Pancreas (tissue), 10 donors: ENCODE measurements at regions not wholly inside any gene's neighbourhood (a gene's known extent, or its start where the extent isn't known, plus 50 kb on each side); places are given as distances from the start of the nearest gene placed in this dataset.

Source experiments
- ATAC-seq, 4 donors: fragments of 200-7000 bp; cut with Tn5 transposase; one replicate each; pipeline versions ENCODE4 v1.8.0 to v1.9.1; 2020; ENCODE audit warnings: mild to moderate bottlenecking in 4 of 4, moderate library complexity in 4 of 4
- DNase-seq, 6 donors: peaks; one replicate each; pipeline ENCODE4 v3.0.0-alpha.2; 2020
- FAIRE-seq: peaks from 2 replicates; lab custom pipeline; 2012; peaks lifted over from hg19 to GRCh38; lab: Jason Lieb, UNC
- H3K27ac ChIP-seq, 4 donors: fragments of 200-600 bp; sonication (generic); 1 replicate in 3 of 4; 2 replicates in 1 of 4; pipeline versions ENCODE4 v1.5.0 to v1.8.0; 2020
- H3K27me3 ChIP-seq, 4 donors: fragments of 200-600 bp; one replicate each; pipeline ENCODE4 v1.8.0; 2021
- H3K36me3 ChIP-seq, 3 donors: fragments of 200-600 bp; sonication (generic) in 1 of 3; one replicate each; pipeline versions ENCODE4 v1.5.0 to v1.8.0; 2020 to 2021
- H3K4me1 ChIP-seq, 3 donors: fragments of 200-600 bp; one replicate each; pipeline ENCODE4 v1.8.0; 2021
- H3K4me3 ChIP-seq, 4 donors: fragments of 200-600 bp; sonication (generic) in 2 of 4; one replicate each; pipeline versions ENCODE4 v1.5.0 to v1.8.0; 2020 to 2021
- H3K9me3 ChIP-seq, 4 donors: fragments of 200-600 bp; one replicate each; pipeline ENCODE4 v1.8.0; 2021
- WGBS, 2 donors: extraction: QIAGEN DNeasy Blood & Tissue Kit; methylation state at CpG; one replicate each; pipeline ENCODE4 v1.1.7; 2013; 5-methylcytosine and 5-hydroxymethylcytosine counted together
- intact Hi-C, 3 donors: fragments of 100-400 bp; cut with DNase I; formaldehyde crosslinking; loops; one replicate each; pipeline versions ENCODE4 v1.11.1 to v1.14.2; 2022
- TF ChIP-seq, protein P1 (sequence below), 4 donors: fragments of 200-600 bp; sonication (generic) in 3 of 4; IDR thresholded peaks; one replicate each; pipeline versions ENCODE4 v1.5.0 to v1.8.0; 2021; ENCODE audit warnings: antibody characterized with exemption in 4 of 4
- donor health status: healthy with polysubstance abuse.
- donor health status: DM: no; HTN: no; CAD: no; lungs with moderate emphysema.
- donor health status: DM: no; HTN: no; CAD: no.
- donor health status: control.
- donor health status: control.
- donor health status: Bipolar disorder and iron deficiency.
- donor health status: DM: yes; HTN: yes; CAD: no.
- donor health status: DM: no; HTN: no; CAD: no.
- donor health status: DM: no; HTN: no; CAD: no.
- donor health status: DM: yes; HTN: yes; CAD: no.

DNA sequence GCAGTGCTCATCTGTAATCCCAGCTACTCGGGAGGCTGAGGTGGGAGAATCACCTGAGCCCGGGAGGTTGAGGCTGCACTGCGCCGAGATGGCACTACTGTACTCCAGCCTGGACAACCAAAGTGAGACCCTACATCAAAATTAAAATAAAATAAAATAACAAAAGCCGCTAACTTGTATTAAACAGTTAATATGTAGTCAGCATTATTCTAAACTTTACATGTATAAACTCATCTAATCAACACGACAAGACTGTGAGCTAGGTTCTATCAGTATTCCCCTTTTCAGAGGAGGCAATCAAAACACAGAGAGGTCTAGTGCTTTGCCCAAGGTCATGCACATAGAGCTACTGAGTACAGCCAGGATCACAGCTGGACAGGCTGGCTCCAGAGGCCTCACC lies 111.7 kb upstream of the LINGO1 start:
- TF ChIP-seq, protein P1, sequence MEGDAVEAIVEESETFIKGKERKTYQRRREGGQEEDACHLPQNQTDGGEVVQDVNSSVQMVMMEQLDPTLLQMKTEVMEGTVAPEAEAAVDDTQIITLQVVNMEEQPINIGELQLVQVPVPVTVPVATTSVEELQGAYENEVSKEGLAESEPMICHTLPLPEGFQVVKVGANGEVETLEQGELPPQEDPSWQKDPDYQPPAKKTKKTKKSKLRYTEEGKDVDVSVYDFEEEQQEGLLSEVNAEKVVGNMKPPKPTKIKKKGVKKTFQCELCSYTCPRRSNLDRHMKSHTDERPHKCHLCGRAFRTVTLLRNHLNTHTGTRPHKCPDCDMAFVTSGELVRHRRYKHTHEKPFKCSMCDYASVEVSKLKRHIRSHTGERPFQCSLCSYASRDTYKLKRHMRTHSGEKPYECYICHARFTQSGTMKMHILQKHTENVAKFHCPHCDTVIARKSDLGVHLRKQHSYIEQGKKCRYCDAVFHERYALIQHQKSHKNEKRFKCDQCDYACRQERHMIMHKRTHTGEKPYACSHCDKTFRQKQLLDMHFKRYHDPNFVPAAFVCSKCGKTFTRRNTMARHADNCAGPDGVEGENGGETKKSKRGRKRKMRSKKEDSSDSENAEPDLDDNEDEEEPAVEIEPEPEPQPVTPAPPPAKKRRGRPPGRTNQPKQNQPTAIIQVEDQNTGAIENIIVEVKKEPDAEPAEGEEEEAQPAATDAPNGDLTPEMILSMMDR (IDR thresholded peaks at IDR 0.05) = no peak
- no peaks in the 10 kb centered on the region for H3K27me3 ChIP-seq
- intact Hi-C loops = no loop called here

DNA sequence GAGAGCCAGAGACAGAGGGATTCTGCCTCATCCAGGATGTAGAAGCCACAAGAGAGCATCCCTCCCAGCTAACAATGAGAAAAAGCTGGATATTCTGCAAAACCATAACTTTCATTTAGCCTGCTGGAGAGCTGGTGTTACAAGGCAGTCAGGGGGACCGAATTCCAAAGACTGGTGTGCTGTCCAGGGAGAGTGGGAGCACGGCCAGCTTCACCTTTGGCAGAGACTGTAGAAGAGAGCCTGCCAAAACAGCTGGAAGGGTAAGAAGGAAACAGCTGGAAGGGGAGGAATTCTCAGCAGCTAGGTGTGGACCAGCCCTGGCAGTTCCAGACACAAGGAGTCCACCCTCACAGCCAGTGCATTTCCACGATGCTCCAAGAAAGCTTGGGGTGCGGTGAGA lies 109.9 kb upstream of the LINGO1 start:
- WGBS, 2 donors = 42 to 48% methylated on average over 4 of the region's 4 CpGs
- H3K27me3 ChIP-seq = no peaks in the 10 kb centered on the region
- TF ChIP-seq, protein P1 (IDR thresholded peaks at IDR 0.05) = no peak
- H3K27ac ChIP-seq = no peak overlapping the region
- H3K36me3 ChIP-seq = no peaks in the 10 kb centered on the region
- H3K9me3 ChIP-seq = no peaks in the 10 kb centered on the region
- no peaks in the 10 kb centered on the region for H3K4me1 ChIP-seq
- no peak for FAIRE-seq
- DNase-seq = no peak
- intact Hi-C loops = no loop called here
- no peak overlapping the region for H3K4me3 ChIP-seq
- ATAC-seq = no peak

More for the DNA sequence above, 111.7 kb upstream of the LINGO1 start:
- Histone ChIP-seq H3K27ac (no peak overlapping the region), H3K9me3 (no peaks in the 10 kb centered on the region), H3K36me3 (no peaks in the 10 kb centered on the region), H3K4me1 (no peaks in the 10 kb centered on the region), H3K4me3 (no peak overlapping the region)
- FAIRE-seq (no peak), DNase-seq (no peak), ATAC-seq (no peak)
- 78 to 81% methylated on average over 6 of the region's 6 CpGs for WGBS, 2 donors

DNA sequence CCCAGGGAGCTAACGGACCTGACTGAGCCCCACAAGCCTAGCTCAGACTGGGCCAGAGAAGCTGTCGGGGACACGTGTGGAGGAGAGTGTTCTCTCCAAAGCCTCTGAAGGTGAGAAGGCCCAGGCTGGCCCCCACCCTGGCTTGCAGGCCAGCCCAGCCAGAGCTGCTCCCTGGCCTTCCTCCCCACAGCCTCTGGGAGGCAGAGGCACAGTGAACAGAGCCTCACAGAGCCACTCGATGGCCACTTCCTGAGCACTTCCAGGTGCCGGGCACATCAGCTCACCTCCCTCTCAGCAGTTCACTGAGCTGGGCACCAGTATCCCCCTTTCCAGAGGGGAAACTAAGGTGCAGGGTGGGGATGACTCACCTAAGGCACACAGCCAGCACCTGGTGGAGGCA lies 109.4 kb upstream of the LINGO1 start:
- no peak overlapping the region for H3K27ac ChIP-seq
- FAIRE-seq = no peak
- no peaks in the 10 kb centered on the region for H3K36me3 ChIP-seq
- H3K4me1 ChIP-seq = no peaks in the 10 kb centered on the region
- H3K9me3 ChIP-seq = no peaks in the 10 kb centered on the region
- intact Hi-C loops = no loop called here
- H3K4me3 ChIP-seq = no peak overlapping the region
- no peak for DNase-seq
- 84 to 90% methylated on average over 5 of the region's 5 CpGs for WGBS, 2 donors
- no peaks in the 10 kb centered on the region for H3K27me3 ChIP-seq
- no peak for ATAC-seq
- TF ChIP-seq, protein P1 (IDR thresholded peaks at IDR 0.05) = no peak

DNA sequence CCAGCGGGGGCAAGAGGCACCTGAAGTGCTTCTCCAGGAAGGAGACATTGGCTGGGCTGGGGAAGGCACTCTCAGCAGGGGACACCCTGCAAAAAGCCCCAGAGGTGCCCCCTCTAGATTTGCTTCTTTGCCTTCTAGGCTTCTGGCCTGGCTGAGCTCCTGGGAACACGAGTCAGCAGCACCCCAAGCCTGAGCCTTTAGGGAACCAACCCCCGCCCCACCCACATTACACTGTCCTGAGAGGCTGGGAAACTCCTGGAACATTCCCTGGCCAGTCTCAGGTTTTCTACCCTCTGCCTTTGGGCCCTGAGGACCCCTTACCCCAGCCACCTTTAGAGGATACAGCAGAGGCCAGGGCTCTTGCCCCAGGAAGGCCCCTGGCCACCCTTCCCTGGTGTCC lies 108.4 kb upstream of the LINGO1 start:
- intact Hi-C loops = no loop called here
- Histone ChIP-seq H3K27me3 (no peaks in the 10 kb centered on the region), H3K36me3 (no peaks in the 10 kb centered on the region), H3K4me1 (no peaks in the 10 kb centered on the region), H3K9me3 (no peaks in the 10 kb centered on the region), H3K27ac (no peak overlapping the region), H3K4me3 (no peak overlapping the region)
- 89% methylated on average over 3 of the region's 3 CpGs for WGBS, 2 donors
- TF ChIP-seq, protein P1 (IDR thresholded peaks at IDR 0.05) = no peak
- FAIRE-seq = no peak
- no peak for DNase-seq
- ATAC-seq = no peak

DNA sequence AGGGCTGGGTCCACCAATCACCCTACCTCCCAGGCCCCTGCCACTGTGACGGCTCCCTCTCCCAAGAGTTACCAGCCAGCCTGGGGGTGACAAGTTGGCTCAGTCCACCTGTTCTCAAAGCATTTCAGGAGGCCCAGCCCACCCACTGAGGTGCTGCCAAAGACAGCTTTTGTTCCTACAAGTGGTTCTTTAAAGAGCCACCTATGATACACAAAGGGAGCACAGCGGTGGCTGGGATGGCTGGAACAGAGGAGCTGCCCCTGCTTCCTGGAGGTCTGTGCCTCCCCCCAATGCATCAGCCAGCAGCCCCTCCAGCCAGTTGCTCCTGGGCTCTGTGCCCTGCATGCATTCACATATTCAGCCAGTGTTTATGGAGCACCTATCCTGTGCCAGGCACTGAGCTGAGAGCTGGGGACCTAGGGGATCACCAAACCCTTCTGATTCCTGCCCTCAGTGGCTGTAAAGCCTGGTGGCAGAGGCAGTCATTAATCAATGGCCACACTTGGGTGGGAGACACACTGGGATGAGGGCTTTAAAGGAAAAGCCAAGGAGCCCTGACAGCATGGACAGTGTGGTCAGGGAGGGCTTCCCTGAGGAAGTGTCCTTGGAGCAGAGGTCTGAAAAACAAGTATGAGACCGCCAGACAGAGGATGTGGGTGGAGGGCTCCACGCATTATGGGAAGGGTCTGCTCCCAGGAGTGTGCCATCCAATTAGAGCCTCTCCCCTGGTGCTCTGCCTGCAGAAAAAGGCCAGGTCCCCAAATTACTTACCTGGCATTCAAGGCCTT lies 107.1 kb upstream of the LINGO1 start:
- 46 to 52% methylated on average over 4 of the region's 4 CpGs for WGBS, 2 donors
- DNase-seq = no peak
- TF ChIP-seq, protein P1 (IDR thresholded peaks at IDR 0.05) = no peak
- Histone ChIP-seq H3K4me3 (no peak overlapping the region), H3K36me3 (no peaks in the 10 kb centered on the region), H3K27ac (no peak overlapping the region), H3K9me3 (no peaks in the 10 kb centered on the region), H3K4me1 (no peaks in the 10 kb centered on the region), H3K27me3 (no peaks in the 10 kb centered on the region)
- FAIRE-seq = no peak
- ATAC-seq = no peak
- intact Hi-C loops = no loop called here
